OCI-LY7 (cell line): ENCODE measurements at regions not wholly inside any gene's neighbourhood (a gene's known extent, or its start where the extent isn't known, plus 50 kb on each side); places are given as distances from the start of the nearest gene placed in this dataset.

Source experiments
- CTCF ChIP-seq: fragments of 200-600 bp; sonication (generic); conservative IDR thresholded peaks from 2 replicates; pipeline ENCODE4 v1.5.1; 2014; ENCODE audit warnings: mild to moderate bottlenecking, antibody characterized with exemption, low read length, moderate library complexity, mixed read lengths
- EZH2phosphoT487 ChIP-seq: fragments of 200-600 bp; sonication (generic); IDR thresholded peaks from 2 replicates; pipeline ENCODE4 v1.6.1; 2018; ENCODE audit warnings: low read depth, borderline replicate concordance, mild to moderate bottlenecking, mixed run types, antibody characterized with exemption, low read length, moderate library complexity, mixed read lengths

- TF ChIP-seq CTCF (no peak), EZH2phosphoT487 (no peak)
Measured at GRCh38 chr6:125379174-125379573, 77.4 kb upstream of the HDDC2 start.
